ENCODE measurements at regions not wholly inside any gene's neighbourhood (a gene's known extent, or its start where the extent isn't known, plus 50 kb on each side); places are given as distances from the start of the nearest gene placed in this dataset.

- DNase-seq: no peak
- Histone ChIP-seq H3K4me3 (no peak overlapping the region), H3K27me3 (no peaks in the 10 kb centered on the region), H3K9me3 (no peaks in the 10 kb centered on the region), H3K4me1 (no peaks in the 10 kb centered on the region), H3K27ac (no peak overlapping the region), H3K36me3 (no peaks in the 10 kb centered on the region)
- intact Hi-C loops (cut with DNase I): no loop called here
- ATAC-seq: no peak
- WGBS (ENCODE audit: insufficient coverage, low coverage, low lambda C conversion rate, missing lambda C conversion rate): 36% methylated on average over 1 of the region's 1 CpG
- TF ChIP-seq POLR2A (IDR thresholded peaks at IDR 0.05) (no peak), CTCF (IDR thresholded peaks at IDR 0.05) (no peak)
Measured at GRCh38 chr16:80048250-80048649, 447.7 kb upstream of the MAF start.

DNA sequence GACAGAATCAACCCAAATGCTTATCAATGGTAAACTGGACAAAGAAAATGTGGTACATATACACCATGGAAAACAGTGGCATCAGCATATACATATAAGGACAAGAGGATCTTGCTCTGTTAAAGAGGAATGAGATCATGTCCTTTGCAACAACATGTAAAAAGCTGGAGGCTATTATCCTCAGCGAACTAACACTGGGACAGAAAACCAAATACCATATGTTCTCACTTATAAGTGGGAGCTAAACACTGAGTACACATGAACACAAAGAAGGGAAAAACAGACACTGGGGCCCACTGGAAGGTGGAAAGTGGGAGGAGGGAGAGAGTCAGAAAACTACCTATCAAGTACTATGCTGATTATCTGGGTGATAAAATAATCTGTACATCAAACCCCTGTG, 447.3 kb upstream of the MAF start:
- Histone ChIP-seq H3K27me3 (no peaks in the 10 kb centered on the region), H3K27ac (no peak overlapping the region), H3K9me3 (no peaks in the 10 kb centered on the region), H3K36me3 (no peaks in the 10 kb centered on the region), H3K4me3 (no peak overlapping the region), H3K4me1 (no peaks in the 10 kb centered on the region)
- intact Hi-C loops (cut with DNase I): no loop called here
- DNase-seq: no peak
- ATAC-seq: no peak
- TF ChIP-seq CTCF (IDR thresholded peaks at IDR 0.05): no peak
- TF ChIP-seq POLR2A (IDR thresholded peaks at IDR 0.05): no peak
- 64% methylated on average over 1 of the region's 1 CpG for WGBS (ENCODE audit: insufficient coverage, low coverage, low lambda C conversion rate, missing lambda C conversion rate)

DNA sequence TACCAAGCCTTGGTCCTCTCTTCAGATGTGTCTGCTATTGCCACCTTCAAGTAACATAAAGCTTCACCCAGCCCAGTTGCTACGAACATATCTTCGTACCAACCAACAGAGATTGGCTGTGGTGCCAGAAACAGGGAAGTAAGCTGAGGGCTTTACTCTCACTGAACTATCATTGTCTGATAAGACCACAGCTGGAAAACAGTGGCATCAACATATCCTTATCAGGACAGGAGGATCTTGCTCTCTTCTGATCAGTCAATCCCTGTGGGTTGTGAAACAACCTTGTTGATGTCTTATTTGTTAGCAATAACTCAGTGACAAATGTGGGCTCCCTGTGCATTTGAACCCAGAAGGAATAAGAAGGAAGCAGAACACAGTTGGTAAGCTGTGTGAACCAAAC, 446.3 kb upstream of the MAF start:
- no peak overlapping the region for H3K4me3 ChIP-seq
- ATAC-seq (no peak), DNase-seq (no peak)
- intact Hi-C loops (cut with DNase I): no loop called here
- TF ChIP-seq CTCF (IDR thresholded peaks at IDR 0.05) (no peak), POLR2A (IDR thresholded peaks at IDR 0.05) (no peak)
- H3K4me1 ChIP-seq: no peaks in the 10 kb centered on the region
- H3K27ac ChIP-seq: no peak overlapping the region
- H3K27me3 ChIP-seq: no peaks in the 10 kb centered on the region
- no peaks in the 10 kb centered on the region for H3K9me3 ChIP-seq
- no peaks in the 10 kb centered on the region for H3K36me3 ChIP-seq
- WGBS (ENCODE audit: insufficient coverage, low coverage, low lambda C conversion rate, missing lambda C conversion rate): 52% methylated on average over 2 of the region's 2 CpGs

GRCh38 chr16:80046261-80046660, 445.7 kb upstream of the MAF start:
- H3K27me3 ChIP-seq: no peaks in the 10 kb centered on the region
- ATAC-seq (no peak), DNase-seq (no peak)
- no peaks in the 10 kb centered on the region for H3K4me1 ChIP-seq
- H3K27ac ChIP-seq: no peak overlapping the region
- TF ChIP-seq POLR2A (IDR thresholded peaks at IDR 0.05): no peak
- TF ChIP-seq CTCF (IDR thresholded peaks at IDR 0.05): no peak
- no peaks in the 10 kb centered on the region for H3K9me3 ChIP-seq
- WGBS (ENCODE audit: insufficient coverage, low coverage, low lambda C conversion rate, missing lambda C conversion rate): 33% methylated on average over 3 of the region's 3 CpGs
- intact Hi-C loops (cut with DNase I): no loop called here
- H3K36me3 ChIP-seq: no peaks in the 10 kb centered on the region
- H3K4me3 ChIP-seq: no peak overlapping the region

- intact Hi-C loops (cut with DNase I): no loop called here
- DNase-seq: no peak
- no peak overlapping the region for H3K27ac ChIP-seq
- no peak for ATAC-seq
- no peak overlapping the region for H3K4me3 ChIP-seq
- H3K4me1 ChIP-seq: no peaks in the 10 kb centered on the region
- TF ChIP-seq POLR2A (IDR thresholded peaks at IDR 0.05) (no peak), CTCF (IDR thresholded peaks at IDR 0.05) (no peak)
- H3K9me3 ChIP-seq: no peaks in the 10 kb centered on the region
- no peaks in the 10 kb centered on the region for H3K36me3 ChIP-seq
- H3K27me3 ChIP-seq: no peaks in the 10 kb centered on the region
- WGBS (ENCODE audit: insufficient coverage, low coverage, low lambda C conversion rate, missing lambda C conversion rate): 28% methylated on average over 8 of the region's 8 CpGs
Measured at GRCh38 chr16:80045861-80046260, 445.3 kb upstream of the MAF start.

Data from right lobe of liver (tissue), 6 donors.